IPS-15b (cell line): ENCODE measurements at regions not wholly inside any gene's neighbourhood (a gene's known extent, or its start where the extent isn't known, plus 50 kb on each side); places are given as distances from the start of the nearest gene placed in this dataset.
"Not testable (repeated sequence)": the region's sequence is repeated elsewhere in the genome, so short reads cannot be mapped to it uniquely, and the experiment has no call there.

Source experiments
- H3K27me3 ChIP-seq: one replicate; pipeline ENCODE4 v1.6.1; 2013; ENCODE audit warnings: low read length; ENCODE audit not compliant: control insufficient read depth, insufficient read depth
- H3K36me3 ChIP-seq: one replicate; pipeline ENCODE4 v1.6.1; 2013; ENCODE audit warnings: low read length; ENCODE audit not compliant: control insufficient read depth, insufficient read depth
- H3K4me1 ChIP-seq: one replicate; pipeline ENCODE4 v1.6.1; 2013; ENCODE audit warnings: mild to moderate bottlenecking, low read length; ENCODE audit not compliant: control insufficient read depth, insufficient read depth
- H3K4me3 ChIP-seq: one replicate; pipeline ENCODE4 v1.5.1; 2013; ENCODE audit warnings: low read depth, low read length
- H3K9ac ChIP-seq: one replicate; pipeline ENCODE4 v1.6.1; 2013; ENCODE audit warnings: low read depth, mild to moderate bottlenecking, low read length
- H3K9me3 ChIP-seq: one replicate; pipeline ENCODE4 v1.6.1; 2013; ENCODE audit warnings: mild to moderate bottlenecking, low read length; ENCODE audit not compliant: control insufficient read depth, insufficient read depth

- Histone ChIP-seq H3K4me1 (peaks cover 7% of the 10 kb centered on the region), H3K36me3 (no peaks in the 10 kb centered on the region), H3K27me3 (no peaks in the 10 kb centered on the region), H3K4me3 (no peak overlapping the region), H3K9ac (no peak overlapping the region), H3K9me3 (no peaks in the 10 kb centered on the region)
Observed at GRCh38 chr18:60020107-60020925, 120.5 kb downstream of the PMAIP1 start.

- no peaks in the 10 kb centered on the region for H3K9me3 ChIP-seq
- H3K4me3 ChIP-seq, result no peak overlapping the region
- no peaks in the 10 kb centered on the region for H3K36me3 ChIP-seq
- peaks cover 7% of the 10 kb centered on the region for H3K4me1 ChIP-seq
- H3K9ac ChIP-seq, result no peak overlapping the region
- H3K27me3 ChIP-seq, result no peaks in the 10 kb centered on the region
Observed at GRCh38 chr18:60019463-60019840, 119.7 kb downstream of the PMAIP1 start.

- no peaks in the 10 kb centered on the region for H3K9me3 ChIP-seq
Observed at GRCh38 chr18:60018618-60019462, 119.0 kb downstream of the PMAIP1 start.

GRCh38 chr18:60018134-60018533, 118.3 kb downstream of the PMAIP1 start:
- H3K27me3 ChIP-seq, H3K4me3 ChIP-seq, H3K4me1 ChIP-seq, H3K36me3 ChIP-seq, H3K9ac ChIP-seq, H3K9me3 ChIP-seq: not testable (repeated sequence)

More at GRCh38 chr18:60018618-60019462, 119.0 kb downstream of the PMAIP1 start:
- Histone ChIP-seq H3K4me3 (no peak overlapping the region), H3K27me3 (no peaks in the 10 kb centered on the region), H3K9ac (no peak overlapping the region), H3K4me1 (peaks cover 7% of the 10 kb centered on the region), H3K36me3 (no peaks in the 10 kb centered on the region)

- peaks cover 7% of the 10 kb centered on the region for H3K4me1 ChIP-seq
- H3K36me3 ChIP-seq, result no peaks in the 10 kb centered on the region
- no peaks in the 10 kb centered on the region for H3K9me3 ChIP-seq
- no peak overlapping the region for H3K9ac ChIP-seq
- no peaks in the 10 kb centered on the region for H3K27me3 ChIP-seq
- H3K4me3 ChIP-seq, result no peak overlapping the region
Observed at GRCh38 chr18:60017371-60017770, 117.6 kb downstream of the PMAIP1 start.

GRCh38 chr18:60015826-60016225, 116.0 kb downstream of the PMAIP1 start:
- H3K4me3 ChIP-seq, H3K27me3 ChIP-seq, H3K4me1 ChIP-seq, H3K36me3 ChIP-seq, H3K9me3 ChIP-seq, H3K9ac ChIP-seq: not testable (repeated sequence)

- not testable (repeated sequence) for H3K36me3 ChIP-seq, H3K4me3 ChIP-seq, H3K9ac ChIP-seq, H3K9me3 ChIP-seq, H3K27me3 ChIP-seq, H3K4me1 ChIP-seq
Observed at GRCh38 chr18:60013148-60013547, 113.4 kb downstream of the PMAIP1 start.

GRCh38 chr18:60010984-60011383, 111.2 kb downstream of the PMAIP1 start:
- Histone ChIP-seq H3K4me1 (no peaks in the 10 kb centered on the region), H3K9ac (no peak overlapping the region), H3K4me3 (no peak overlapping the region), H3K36me3 (no peaks in the 10 kb centered on the region), H3K27me3 (no peaks in the 10 kb centered on the region), H3K9me3 (no peaks in the 10 kb centered on the region)

- Histone ChIP-seq H3K4me1 (no peaks in the 10 kb centered on the region), H3K9ac (no peak overlapping the region), H3K9me3 (no peaks in the 10 kb centered on the region), H3K27me3 (no peaks in the 10 kb centered on the region), H3K4me3 (no peak overlapping the region), H3K36me3 (no peaks in the 10 kb centered on the region)
Observed at GRCh38 chr18:60010513-60010912, 110.7 kb downstream of the PMAIP1 start.

- Histone ChIP-seq H3K9me3 (no peaks in the 10 kb centered on the region), H3K27me3 (no peaks in the 10 kb centered on the region), H3K36me3 (no peaks in the 10 kb centered on the region), H3K4me3 (no peak overlapping the region), H3K4me1 (peaks cover 4% of the 10 kb centered on the region), H3K9ac (no peak overlapping the region)
Observed at GRCh38 chr18:60007661-60008060, 107.9 kb downstream of the PMAIP1 start.

GRCh38 chr18:60003610-60004185, 103.9 kb downstream of the PMAIP1 start:
- no peaks in the 10 kb centered on the region for H3K27me3 ChIP-seq
- peaks cover 4% of the 10 kb centered on the region for H3K4me1 ChIP-seq
- H3K9me3 ChIP-seq, result no peaks in the 10 kb centered on the region
- H3K36me3 ChIP-seq, result no peaks in the 10 kb centered on the region
- no peak overlapping the region for H3K4me3 ChIP-seq
- no peak overlapping the region for H3K9ac ChIP-seq
